Nephron progenitor cell (in vitro differentiated cells): ENCODE measurements at regions not wholly inside any gene's neighbourhood (a gene's known extent, or its start where the extent isn't known, plus 50 kb on each side); places are given as distances from the start of the nearest gene placed in this dataset.

Experiments
- DNase-seq: peaks from one replicate; pipeline ENCODE4 v3.0.0; 2021
- H3K27ac Mint-ChIP-seq: 2 replicates; pipeline ENCODE4 v1.8.0; 2021; ENCODE audit warnings: mild to moderate bottlenecking, moderate library complexity, mixed read lengths
- H3K27me3 Mint-ChIP-seq: 2 replicates; pipeline ENCODE4 v1.8.0; 2021; ENCODE audit warnings: mild to moderate bottlenecking, low read depth, mixed read lengths; ENCODE audit not compliant: poor library complexity
- H3K36me3 Mint-ChIP-seq: 2 replicates; pipeline ENCODE4 v1.8.0; 2021; ENCODE audit warnings: low read depth, mixed read lengths
- H3K4me1 Mint-ChIP-seq: 2 replicates; pipeline ENCODE4 v1.8.0; 2021; ENCODE audit warnings: mixed read lengths
- H3K4me3 Mint-ChIP-seq: 2 replicates; pipeline ENCODE4 v1.8.0; 2021; ENCODE audit warnings: mild to moderate bottlenecking, moderate library complexity, mixed read lengths
- H3K9me3 Mint-ChIP-seq: 2 replicates; pipeline ENCODE4 v1.8.0; 2021; ENCODE audit warnings: mild to moderate bottlenecking, moderate library complexity, mixed read lengths
- TF ChIP-seq, protein P1 (sequence below): fragments of 200-600 bp; sonication (generic); IDR thresholded peaks from 2 replicates; pipeline ENCODE4 v1.5.0; 2021; ENCODE audit warnings: antibody characterized with exemption

DNA sequence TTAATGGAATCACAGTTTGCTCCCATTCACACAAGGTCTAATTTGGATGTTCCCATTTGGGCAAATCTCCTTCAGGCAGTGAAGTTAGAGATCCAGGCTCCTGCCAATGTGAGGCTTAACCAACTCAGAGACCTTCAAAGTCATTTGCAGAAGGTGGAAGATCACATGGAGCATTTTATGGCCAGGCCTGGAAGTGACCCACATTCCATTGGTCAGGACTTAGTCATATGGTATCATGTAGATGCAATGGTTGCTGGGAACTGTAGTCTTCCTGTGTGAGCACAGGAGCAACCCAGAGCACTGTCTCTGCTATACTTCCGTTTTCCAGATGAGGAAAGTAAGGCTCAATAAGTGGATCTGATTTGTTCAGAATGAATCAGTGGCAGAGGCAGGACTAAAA, 292.7 kb upstream of the SMARCA2 start:
- Mint-ChIP-seq H3K27ac (no peak overlapping the region), H3K27me3 (peaks cover 2% of the 10 kb centered on the region), H3K4me1 (no peaks in the 10 kb centered on the region), H3K9me3 (peaks cover 26% of the 10 kb centered on the region), H3K36me3 (no peaks in the 10 kb centered on the region), H3K4me3 (no peak overlapping the region)
- DNase-seq: no peak
- TF ChIP-seq, protein P1, sequence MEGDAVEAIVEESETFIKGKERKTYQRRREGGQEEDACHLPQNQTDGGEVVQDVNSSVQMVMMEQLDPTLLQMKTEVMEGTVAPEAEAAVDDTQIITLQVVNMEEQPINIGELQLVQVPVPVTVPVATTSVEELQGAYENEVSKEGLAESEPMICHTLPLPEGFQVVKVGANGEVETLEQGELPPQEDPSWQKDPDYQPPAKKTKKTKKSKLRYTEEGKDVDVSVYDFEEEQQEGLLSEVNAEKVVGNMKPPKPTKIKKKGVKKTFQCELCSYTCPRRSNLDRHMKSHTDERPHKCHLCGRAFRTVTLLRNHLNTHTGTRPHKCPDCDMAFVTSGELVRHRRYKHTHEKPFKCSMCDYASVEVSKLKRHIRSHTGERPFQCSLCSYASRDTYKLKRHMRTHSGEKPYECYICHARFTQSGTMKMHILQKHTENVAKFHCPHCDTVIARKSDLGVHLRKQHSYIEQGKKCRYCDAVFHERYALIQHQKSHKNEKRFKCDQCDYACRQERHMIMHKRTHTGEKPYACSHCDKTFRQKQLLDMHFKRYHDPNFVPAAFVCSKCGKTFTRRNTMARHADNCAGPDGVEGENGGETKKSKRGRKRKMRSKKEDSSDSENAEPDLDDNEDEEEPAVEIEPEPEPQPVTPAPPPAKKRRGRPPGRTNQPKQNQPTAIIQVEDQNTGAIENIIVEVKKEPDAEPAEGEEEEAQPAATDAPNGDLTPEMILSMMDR: no peak

DNA sequence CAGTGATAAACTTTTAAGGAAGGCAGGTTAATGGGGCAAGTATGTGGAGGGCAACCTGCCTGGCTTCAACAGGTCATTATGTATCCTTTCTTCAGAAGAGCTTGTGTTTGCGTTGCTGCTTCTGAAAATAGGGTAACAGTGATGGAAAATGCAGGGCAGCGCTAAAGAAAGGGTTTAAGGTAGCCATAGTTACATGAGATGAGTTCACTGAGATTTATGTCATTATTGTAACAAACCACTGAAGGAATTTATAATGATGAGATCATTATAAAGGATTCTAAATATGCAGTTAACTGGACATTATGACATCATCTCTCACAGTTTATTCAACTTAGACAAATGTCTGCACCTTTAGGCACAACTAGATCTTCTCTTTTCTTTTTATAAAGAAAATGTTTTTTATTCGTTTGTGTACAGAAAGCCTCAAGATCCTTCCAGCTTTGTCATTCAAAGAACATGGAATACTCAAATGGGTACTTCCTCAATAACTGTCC, 291.6 kb upstream of the SMARCA2 start:
- peaks cover 26% of the 10 kb centered on the region for H3K9me3 Mint-ChIP-seq
- H3K27ac Mint-ChIP-seq: no peak overlapping the region
- H3K36me3 Mint-ChIP-seq: no peaks in the 10 kb centered on the region
- TF ChIP-seq, protein P1: no peak
- H3K27me3 Mint-ChIP-seq: no peaks in the 10 kb centered on the region
- no peak for DNase-seq
- no peaks in the 10 kb centered on the region for H3K4me1 Mint-ChIP-seq
- no peak overlapping the region for H3K4me3 Mint-ChIP-seq

DNA sequence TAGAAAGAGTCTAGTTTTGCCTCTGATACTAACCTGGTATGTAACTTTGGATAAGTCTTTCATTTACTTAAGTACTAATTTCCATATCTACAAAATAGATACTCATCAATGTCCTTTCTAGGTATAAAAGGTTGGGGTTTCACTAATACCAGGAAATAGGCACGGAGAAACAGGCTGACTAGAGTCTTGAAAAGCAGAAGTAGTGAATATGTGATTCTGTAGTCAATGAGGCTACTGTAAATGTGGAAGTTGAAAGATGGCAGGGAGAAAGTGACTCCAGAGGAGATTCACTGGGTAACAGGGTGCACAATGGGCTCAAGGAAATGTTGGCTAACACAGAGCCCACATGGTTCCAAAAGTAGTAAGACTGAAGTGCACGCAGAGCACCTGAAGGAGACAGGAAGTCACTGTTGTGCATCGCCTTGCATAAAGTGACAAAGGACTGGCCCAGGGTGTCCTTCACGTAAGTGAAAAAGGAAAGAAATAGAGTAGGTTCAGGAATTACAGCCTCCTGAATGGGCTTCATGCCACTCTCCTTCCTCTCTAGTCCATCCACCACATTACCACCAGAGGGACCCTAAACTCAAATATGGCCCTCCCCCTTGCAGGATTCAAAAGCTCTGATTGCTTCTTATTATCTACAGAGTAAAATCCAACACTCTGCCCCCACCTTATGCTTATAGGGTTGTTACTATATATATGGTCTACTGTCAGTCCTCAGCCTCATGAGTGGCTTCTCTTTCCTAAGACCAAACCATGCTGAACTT, 288.0 kb upstream of the SMARCA2 start:
- peaks cover 5% of the 10 kb centered on the region for H3K27me3 Mint-ChIP-seq
- no peaks in the 10 kb centered on the region for H3K36me3 Mint-ChIP-seq
- H3K4me3 Mint-ChIP-seq: no peak overlapping the region
- DNase-seq: no peak
- peaks cover 13% of the 10 kb centered on the region for H3K9me3 Mint-ChIP-seq
- H3K4me1 Mint-ChIP-seq: no peaks in the 10 kb centered on the region
- TF ChIP-seq, protein P1: peak; percentile 9
- H3K27ac Mint-ChIP-seq: no peak overlapping the region

DNA sequence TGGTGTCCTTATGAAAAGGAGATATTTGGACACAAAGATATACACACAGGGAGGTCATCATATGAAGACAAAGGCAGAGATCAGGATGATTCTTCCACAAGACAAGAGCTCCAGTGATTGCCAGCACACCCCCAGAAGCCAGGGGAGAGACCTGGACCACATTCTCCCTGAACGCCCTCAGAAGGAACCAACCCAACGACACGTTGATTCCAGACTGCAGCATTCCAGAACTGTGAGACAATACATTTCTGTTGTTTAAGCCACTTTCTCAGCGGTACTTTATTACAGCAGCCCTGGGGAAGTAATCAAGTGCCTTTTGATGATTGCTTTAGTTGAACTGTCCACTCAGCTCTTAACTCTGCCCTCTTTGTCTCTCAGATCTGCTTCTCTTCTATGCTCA, 285.5 kb upstream of the SMARCA2 start:
- Mint-ChIP-seq H3K36me3 (no peaks in the 10 kb centered on the region), H3K4me3 (no peak overlapping the region), H3K4me1 (no peaks in the 10 kb centered on the region), H3K27ac (no peak overlapping the region), H3K27me3 (peaks cover 5% of the 10 kb centered on the region), H3K9me3 (peaks cover 8% of the 10 kb centered on the region)
- TF ChIP-seq, protein P1: no peak
- DNase-seq: no peak

DNA sequence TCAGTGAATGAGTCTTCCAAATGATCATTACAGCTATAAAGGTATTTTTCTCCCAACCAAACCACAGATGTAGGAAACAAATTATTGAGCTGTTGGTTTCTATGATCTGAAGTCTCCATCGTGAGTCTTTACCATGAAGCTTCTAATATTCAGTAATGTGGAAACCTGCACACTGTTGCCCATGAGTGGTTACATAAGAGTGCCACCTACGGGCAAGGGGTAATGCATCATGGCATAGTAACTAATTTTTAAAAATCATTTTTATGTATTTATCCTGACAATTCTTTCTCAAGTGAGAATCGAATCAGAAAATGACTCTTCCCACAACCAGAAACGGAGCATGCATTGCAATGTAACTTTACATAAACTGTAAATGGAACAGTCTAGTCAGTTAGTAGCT, 282.5 kb upstream of the SMARCA2 start:
- DNase-seq: no peak
- Mint-ChIP-seq H3K27me3 (peaks cover 5% of the 10 kb centered on the region), H3K4me3 (no peak overlapping the region), H3K27ac (no peak overlapping the region), H3K4me1 (no peaks in the 10 kb centered on the region), H3K9me3 (peaks cover 11% of the 10 kb centered on the region), H3K36me3 (no peaks in the 10 kb centered on the region)
- TF ChIP-seq, protein P1: no peak
